NCI-H146 (cell line): ENCODE measurements at regions not wholly inside any gene's neighbourhood (a gene's known extent, or its start where the extent isn't known, plus 50 kb on each side); places are given as distances from the start of the nearest gene placed in this dataset.
"Not testable (repeated sequence)": the region's sequence is repeated elsewhere in the genome, so short reads cannot be mapped to it uniquely, and the experiment has no call there.

Experiments
- DNase-seq: peaks from one replicate; lab custom pipeline; 2025; lab: John Stamatoyannopoulos, UW

- DNase-seq, result no peak
Observed at GRCh38 chr1:166626711-166627110, 212.6 kb upstream of the POGK start.

DNA sequence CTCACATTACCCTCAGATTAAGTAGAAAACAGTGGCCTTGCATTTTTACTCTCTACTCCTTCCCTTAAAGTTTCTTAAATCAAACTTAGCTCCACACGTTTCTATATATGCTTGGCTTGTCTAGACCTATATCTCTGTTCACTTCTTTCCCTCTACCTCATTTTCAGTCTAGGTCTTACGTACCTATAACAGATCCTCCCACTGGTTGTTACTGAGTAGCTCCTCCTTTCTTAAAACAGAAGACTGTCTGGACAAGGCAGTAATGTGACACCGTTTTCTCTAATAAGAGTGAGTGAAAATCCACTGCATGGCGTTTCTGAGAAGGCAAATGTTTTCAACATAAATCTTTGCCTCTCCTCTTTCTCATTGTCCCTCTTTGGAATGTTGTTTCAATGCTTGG is 211.7 kb upstream of the POGK start:
- no peak for DNase-seq

DNA sequence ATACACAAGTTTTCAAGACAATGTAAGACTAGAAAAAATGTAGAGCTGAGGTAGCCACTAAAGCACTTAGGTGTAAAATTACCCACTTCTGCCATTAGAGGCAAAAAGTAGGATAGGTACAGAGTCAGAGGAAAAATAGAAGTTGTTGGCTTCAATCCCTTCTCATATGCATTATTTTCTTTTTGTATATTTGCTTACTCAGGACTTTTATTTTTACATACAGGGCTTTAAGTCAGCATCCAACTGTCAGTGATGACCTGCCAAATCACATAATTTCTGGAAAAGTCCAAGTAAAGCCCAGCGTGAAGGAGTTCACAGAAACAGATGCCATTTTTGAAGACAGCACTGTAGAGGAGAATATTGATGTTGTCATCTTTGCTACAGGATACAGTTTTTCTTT is 211.0 kb upstream of the POGK start:
- DNase-seq, result no peak

DNA sequence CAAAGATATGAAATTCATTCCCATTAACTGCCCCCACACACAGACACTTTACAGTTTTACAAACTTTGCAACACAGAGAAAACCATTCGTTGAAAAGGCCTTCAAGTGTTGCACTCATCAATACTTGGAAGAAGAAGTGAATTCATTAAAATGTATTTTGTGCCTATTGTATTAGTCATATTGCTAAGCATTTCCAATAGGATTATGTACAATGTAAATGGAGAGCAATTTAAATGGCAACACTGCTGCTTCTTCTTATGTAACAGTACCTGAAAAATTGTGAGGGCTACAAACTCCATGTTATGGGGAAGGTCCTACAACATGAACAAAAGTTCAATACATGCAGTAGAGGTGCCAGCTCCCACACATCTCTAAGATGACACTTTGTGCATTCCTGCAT is 209.3 kb upstream of the POGK start:
- no peak for DNase-seq

GRCh38 chr1:166630369-166630768 is 208.9 kb upstream of the POGK start:
- DNase-seq, result no peak

GRCh38 chr1:166638137-166638536 is 201.1 kb upstream of the POGK start:
- DNase-seq, result no peak

DNA sequence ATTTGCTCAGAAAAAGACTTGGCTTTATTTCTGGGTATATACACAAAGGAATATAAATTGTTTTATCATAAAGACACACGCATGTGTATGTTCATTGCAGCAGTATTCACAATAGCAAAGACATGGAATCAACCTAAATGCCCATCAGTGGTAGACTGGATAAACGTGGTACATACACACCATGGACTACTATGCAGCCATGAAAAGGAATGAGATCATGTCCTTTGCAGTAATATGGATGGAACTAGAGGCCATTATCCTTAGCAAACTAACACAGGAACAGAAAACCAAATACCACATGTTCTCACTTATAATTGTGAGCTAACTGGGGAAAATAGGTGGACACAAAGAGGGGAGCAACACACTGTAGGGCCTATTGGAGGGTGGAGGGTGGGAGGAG is 182.0 kb upstream of the POGK start:
- DNase-seq, result not testable (repeated sequence)

GRCh38 chr1:166666790-166667189 is 172.5 kb upstream of the POGK start:
- not testable (repeated sequence) for DNase-seq

DNA sequence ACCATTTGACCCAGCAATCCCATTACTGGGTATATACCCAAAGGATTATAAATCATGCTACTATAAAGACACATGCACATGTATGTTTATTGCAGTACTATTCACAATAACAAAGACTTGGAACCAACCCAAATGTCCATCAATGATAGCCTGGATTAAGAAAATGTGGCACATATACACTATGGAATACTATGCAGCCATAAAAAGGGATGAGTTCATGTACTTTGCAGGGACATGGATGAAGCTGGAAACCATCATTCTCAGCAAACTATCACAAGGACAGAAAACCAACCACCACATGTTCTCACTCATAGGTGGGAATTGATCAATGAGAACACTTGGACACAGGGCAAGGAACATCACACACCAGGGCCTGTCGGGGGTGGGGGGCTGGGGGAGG is 171.7 kb upstream of the POGK start:
- DNase-seq, result not testable (repeated sequence)

GRCh38 chr1:166671627-166672026 is 167.6 kb upstream of the POGK start:
- no peak for DNase-seq

DNA sequence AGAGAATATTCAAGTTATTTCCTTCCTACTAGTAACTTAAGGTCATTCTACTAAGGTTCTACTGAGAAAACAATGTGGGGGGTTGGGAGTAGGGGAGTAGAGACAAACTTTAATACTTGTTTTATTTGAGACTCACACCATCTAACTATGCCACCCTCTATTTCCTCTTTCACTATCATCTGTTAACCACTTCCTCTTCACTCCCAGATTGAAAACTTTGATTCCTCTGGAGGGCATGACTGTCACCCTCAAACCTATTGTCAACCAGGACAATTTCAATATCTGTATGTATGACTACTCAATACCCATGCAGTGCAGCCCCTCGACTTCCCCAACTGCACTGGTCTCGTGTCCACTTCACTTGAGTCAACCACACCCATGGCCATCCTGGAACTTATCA is 165.6 kb upstream of the POGK start:
- DNase-seq, result no peak

DNA sequence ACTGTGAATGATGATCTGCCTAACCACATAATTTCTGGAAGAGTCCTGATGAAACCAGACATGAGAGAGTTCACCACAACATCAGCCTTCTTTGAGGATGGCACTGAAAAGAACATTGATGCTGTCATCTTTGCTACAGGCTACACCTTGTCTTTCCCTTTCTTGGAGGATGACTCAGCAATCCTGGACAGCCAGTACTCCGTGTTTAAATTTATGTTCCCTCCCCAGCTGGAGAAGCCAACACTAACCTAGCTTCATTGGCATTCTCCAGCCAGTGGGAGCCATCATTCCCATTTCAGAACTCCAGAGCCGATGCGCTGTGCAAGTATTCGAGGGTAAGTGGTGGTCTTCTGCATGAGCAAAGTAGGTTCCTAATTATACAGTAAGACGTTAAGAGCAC is 164.1 kb upstream of the POGK start:
- no peak for DNase-seq

DNA sequence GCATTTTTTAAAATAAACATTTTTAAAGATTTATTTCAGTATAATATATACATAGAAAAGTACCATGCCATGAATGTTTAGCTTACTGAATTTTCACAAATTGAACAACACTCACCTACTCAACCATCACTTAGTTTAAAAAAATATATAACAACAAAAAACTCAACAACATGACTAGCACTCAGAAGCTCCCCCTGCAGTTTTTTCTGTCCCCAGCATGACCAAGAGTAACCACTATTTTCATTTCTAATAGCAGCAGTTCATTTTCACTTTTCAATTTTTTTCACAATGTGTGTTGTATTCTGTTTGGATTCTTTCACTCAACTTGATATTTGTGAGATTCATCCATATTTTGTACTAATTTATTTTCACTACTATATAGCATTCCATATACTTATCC is 162.3 kb upstream of the POGK start:
- no peak for DNase-seq

GRCh38 chr1:166679369-166679768 is 159.9 kb upstream of the POGK start:
- no peak for DNase-seq

- no peak for DNase-seq
Observed at GRCh38 chr1:166682588-166682987, 156.7 kb upstream of the POGK start.

GRCh38 chr1:166684669-166685068 is 154.6 kb upstream of the POGK start:
- DNase-seq, result not testable (repeated sequence)

DNA sequence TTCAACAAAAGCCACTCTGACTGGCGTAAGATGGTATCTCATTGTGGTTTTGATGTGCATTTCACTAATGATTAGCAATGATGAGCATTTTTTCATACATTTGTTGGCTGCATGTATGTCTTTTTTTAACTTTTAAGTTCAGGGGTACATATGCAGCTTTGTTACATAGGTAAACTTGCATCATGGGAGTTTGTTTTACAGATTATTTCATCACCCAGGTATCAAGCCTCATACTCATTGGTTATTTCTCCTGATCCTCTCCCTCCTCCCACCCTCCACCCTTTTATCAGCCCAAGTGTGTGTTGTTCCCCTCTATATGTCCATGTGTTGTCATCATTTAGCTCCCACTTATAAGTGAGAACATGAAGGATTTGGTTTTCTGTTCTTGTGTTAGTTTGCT is 154.1 kb upstream of the POGK start:
- no peak for DNase-seq

GRCh38 chr1:166685891-166686290 is 153.4 kb upstream of the POGK start:
- not testable (repeated sequence) for DNase-seq

DNA sequence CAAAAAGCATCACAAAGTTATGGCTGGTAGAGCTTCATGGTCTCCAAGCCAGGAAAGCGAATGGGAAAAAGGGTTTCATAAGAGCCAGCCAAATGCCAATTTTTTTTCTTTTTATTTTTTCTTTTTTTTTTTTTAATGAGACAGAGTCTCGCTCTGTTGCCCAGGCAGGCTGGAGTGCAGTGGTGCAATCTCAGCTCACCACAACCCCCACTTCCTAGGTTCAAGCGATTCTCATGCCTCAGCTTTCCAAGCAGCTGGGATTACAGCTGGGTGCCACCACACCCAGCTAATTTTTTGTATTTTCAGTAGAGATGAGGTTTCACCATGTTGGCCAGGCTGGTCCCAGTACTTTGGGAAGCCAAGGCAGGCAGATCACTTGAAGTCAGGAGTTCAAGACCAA is 148.7 kb upstream of the POGK start:
- not testable (repeated sequence) for DNase-seq

- no peak for DNase-seq
Observed at GRCh38 chr1:166691476-166691875, 147.8 kb upstream of the POGK start.

DNA sequence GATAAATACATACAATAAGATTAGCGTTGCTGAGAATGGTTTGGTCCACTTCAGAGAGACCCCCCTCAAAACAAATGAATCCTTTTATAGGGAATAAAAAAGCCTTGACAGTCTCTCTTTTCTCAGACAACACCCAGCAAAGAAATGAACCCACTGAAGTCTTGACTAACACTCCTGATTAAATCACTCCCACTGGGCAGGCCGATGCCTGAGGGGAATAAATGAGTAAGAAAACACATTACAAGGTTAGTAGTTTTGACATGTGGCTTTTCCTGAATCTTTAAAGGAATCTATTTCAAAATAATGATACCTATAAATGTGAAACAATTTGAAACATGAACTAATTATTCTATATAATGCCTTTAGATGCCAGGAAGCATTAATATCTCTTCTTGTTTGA is 146.9 kb upstream of the POGK start:
- no peak for DNase-seq

GRCh38 chr1:166693158-166693557 is 146.1 kb upstream of the POGK start:
- no peak for DNase-seq

GRCh38 chr1:166693673-166694297 is 145.5 kb upstream of the POGK start:
- DNase-seq, result no peak

GRCh38 chr1:166695115-166695514 is 144.2 kb upstream of the POGK start:
- peak; percentile 1 for DNase-seq

DNA sequence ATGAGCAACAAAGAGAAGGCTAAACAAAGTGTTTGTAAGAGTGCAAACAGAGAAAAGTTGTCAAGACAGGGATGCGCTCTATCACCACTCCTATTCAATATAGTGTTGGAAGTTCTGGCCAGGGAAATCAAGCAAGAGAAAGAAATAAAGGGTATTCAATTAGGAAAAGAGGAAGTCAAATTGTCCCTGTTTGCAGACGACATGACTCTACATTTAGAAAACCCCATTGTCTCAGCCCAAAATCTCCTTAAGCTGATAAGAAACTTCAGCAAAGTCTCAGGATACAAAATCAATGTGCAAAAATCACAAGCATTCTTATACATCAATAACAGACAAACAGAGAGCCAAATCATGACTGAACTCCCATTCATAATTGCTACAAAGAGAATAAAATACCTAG is 143.4 kb upstream of the POGK start:
- DNase-seq, result not testable (repeated sequence)
